CD4-positive, CD25-positive, alpha-beta regulatory T cell (primary cell): ENCODE measurements at regions not wholly inside any gene's neighbourhood (a gene's known extent, or its start where the extent isn't known, plus 50 kb on each side); places are given as distances from the start of the nearest gene placed in this dataset.

Source experiments
- ATAC-seq, 2 donors: fragments of 150-1000 bp; cut with Tn5 transposase; one replicate each; pipeline ENCODE4 v1.10.0; 2021; ENCODE audit warnings: low read depth in 2 of 2, moderate number of reproducible peaks in 2 of 2, moderate library complexity in 1 of 2
- DNase-seq, 3 donors: peaks; one replicate each; pipeline versions ENCODE4 v3.0.0 to v3.0.0-alpha.2; 2012 to 2022; ENCODE audit warnings: mixed read lengths in 1 of 3
- H3K27ac ChIP-seq: one replicate; pipeline ENCODE4 v1.7.0; 2013; ENCODE audit warnings: mild to moderate bottlenecking, low read length; ENCODE audit not compliant: insufficient read depth, poor library complexity, severe bottlenecking
- H3K27me3 ChIP-seq: one replicate; pipeline ENCODE4 v1.7.0; 2013; ENCODE audit warnings: low read length; ENCODE audit not compliant: control insufficient read depth, insufficient read depth
- H3K36me3 ChIP-seq: one replicate; pipeline ENCODE4 v1.7.0; 2013; ENCODE audit warnings: mild to moderate bottlenecking, low read length, moderate library complexity; ENCODE audit not compliant: control insufficient read depth, insufficient read depth
- H3K4me1 ChIP-seq: 2 replicates; pipeline ENCODE4 v1.7.0; 2013; ENCODE audit warnings: mild to moderate bottlenecking, low read length; ENCODE audit not compliant: insufficient read depth, control insufficient read depth, poor library complexity, severe bottlenecking
- H3K4me3 ChIP-seq: one replicate; pipeline ENCODE4 v1.7.0; 2013; ENCODE audit warnings: low read depth, mild to moderate bottlenecking, low read length, moderate library complexity
- H3K9me3 ChIP-seq, 2 experiments: 1 replicate in 1 of 2; 2 replicates in 1 of 2; pipeline ENCODE4 v1.7.0; 2013; ENCODE audit warnings: low read length in 2 of 2, mild to moderate bottlenecking in 1 of 2, moderate library complexity in 1 of 2; ENCODE audit not compliant: control insufficient read depth in 2 of 2
- H3K27ac Mint-ChIP-seq, 3 donors: one replicate each; pipeline ENCODE4 v1.8.0; 2020 to 2022; ENCODE audit warnings: mild to moderate bottlenecking in 3 of 3, mixed read lengths in 3 of 3, moderate library complexity in 2 of 3
- H3K27me3 Mint-ChIP-seq: one replicate; pipeline ENCODE4 v1.8.0; 2022; ENCODE audit warnings: mild to moderate bottlenecking, mixed read lengths
- H3K36me3 Mint-ChIP-seq: one replicate; pipeline ENCODE4 v1.8.0; 2020; ENCODE audit warnings: mixed read lengths
- H3K4me1 Mint-ChIP-seq, 4 donors: one replicate each; pipeline ENCODE4 v1.8.0; 2020 to 2022; ENCODE audit warnings: mixed read lengths in 4 of 4, mild to moderate bottlenecking in 1 of 4
- H3K4me3 Mint-ChIP-seq, 4 donors: one replicate each; pipeline ENCODE4 v1.8.0; 2020 to 2022; ENCODE audit warnings: mild to moderate bottlenecking in 4 of 4, mixed read lengths in 4 of 4, moderate library complexity in 3 of 4
- H3K9me3 Mint-ChIP-seq, 7 donors: one replicate each; pipeline ENCODE4 v1.8.0; 2020 to 2022; ENCODE audit warnings: mixed read lengths in 7 of 7, mild to moderate bottlenecking in 3 of 7, moderate library complexity in 2 of 7

GRCh38 chrX:20355187-20355586 lies 88.5 kb upstream of the RPS6KA3 start:
- no peak for DNase-seq

GRCh38 chrX:20354505-20354904 lies 87.8 kb upstream of the RPS6KA3 start:
- H3K27me3 ChIP-seq, result no peaks in the 10 kb centered on the region
- H3K27ac ChIP-seq, result no peak overlapping the region
- DNase-seq, result peak in 1 of 3 donors; percentile 28
- H3K36me3 ChIP-seq, result no peaks in the 10 kb centered on the region
- ATAC-seq, result no peak
- H3K4me1 ChIP-seq, result no peaks in the 10 kb centered on the region
- Mint-ChIP-seq H3K9me3 (peaks cover 0 to 3% (median 0%) of the 10 kb centered on the region in 7 donors), H3K4me3 (no peak overlapping the region), H3K4me1 (peaks cover 2 to 12% (median 5%) of the 10 kb centered on the region in 4 donors), H3K27me3 (peaks cover 8% of the 10 kb centered on the region), H3K36me3 (no peaks in the 10 kb centered on the region), H3K27ac (peak overlapping the region in 1 of 3 donors; percentile 71)
- H3K9me3 ChIP-seq, result no peaks in the 10 kb centered on the region
- H3K4me3 ChIP-seq, result no peak overlapping the region

More at GRCh38 chrX:20355187-20355586, 88.5 kb upstream of the RPS6KA3 start:
- ATAC-seq, result no peak
- no peaks in the 10 kb centered on the region for H3K9me3 ChIP-seq
- H3K27me3 ChIP-seq, result no peaks in the 10 kb centered on the region
- Mint-ChIP-seq H3K36me3 (no peaks in the 10 kb centered on the region), H3K27me3 (peaks cover 8% of the 10 kb centered on the region), H3K4me3 (no peak overlapping the region), H3K27ac (no peak overlapping the region), H3K4me1 (peaks cover 2 to 12% (median 5%) of the 10 kb centered on the region in 4 donors), H3K9me3 (peaks cover 0 to 3% (median 0%) of the 10 kb centered on the region in 7 donors)
- no peaks in the 10 kb centered on the region for H3K4me1 ChIP-seq
- H3K4me3 ChIP-seq, result no peak overlapping the region
- no peaks in the 10 kb centered on the region for H3K36me3 ChIP-seq
- H3K27ac ChIP-seq, result no peak overlapping the region

DNA sequence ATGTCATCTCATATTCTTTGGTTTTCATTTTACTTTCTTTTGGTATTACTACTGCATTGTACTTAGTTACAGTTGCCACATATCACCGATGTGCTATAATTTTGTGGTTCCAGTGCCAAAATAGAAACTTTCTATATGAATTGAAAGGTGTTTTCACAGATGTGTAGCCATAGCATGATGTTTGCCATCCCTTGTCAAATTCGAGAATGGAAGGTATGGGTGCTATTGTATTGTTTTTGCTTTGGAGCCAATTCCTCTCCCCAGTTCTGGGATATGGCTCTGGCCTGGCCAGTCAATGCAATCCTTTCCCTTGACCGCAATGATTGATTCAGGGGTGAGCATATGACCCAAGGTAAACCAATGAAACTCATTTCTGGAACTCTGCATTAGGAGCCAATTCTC lies 86.2 kb upstream of the RPS6KA3 start:
- H3K4me3 Mint-ChIP-seq, result peak overlapping the region in 1 of 4 donors; percentile 39
- peak overlapping the region; percentile 46 for H3K4me3 ChIP-seq
- no peaks in the 10 kb centered on the region for H3K36me3 ChIP-seq
- DNase-seq (no peak), ATAC-seq (no peak)
- no peak overlapping the region for H3K27ac ChIP-seq
- no peaks in the 10 kb centered on the region for H3K4me1 ChIP-seq
- no peaks in the 10 kb centered on the region for H3K27me3 ChIP-seq
- H3K27ac Mint-ChIP-seq, result no peak overlapping the region
- H3K4me1 Mint-ChIP-seq, result peaks cover 2 to 12% (median 5%) of the 10 kb centered on the region in 4 donors
- H3K9me3 ChIP-seq, result no peaks in the 10 kb centered on the region
- H3K27me3 Mint-ChIP-seq, result peaks cover 13% of the 10 kb centered on the region
- no peaks in the 10 kb centered on the region for H3K36me3 Mint-ChIP-seq
- peaks cover 0 to 3% (median 0%) of the 10 kb centered on the region in 7 donors for H3K9me3 Mint-ChIP-seq

GRCh38 chrX:20352504-20352903 lies 85.8 kb upstream of the RPS6KA3 start:
- no peaks in the 10 kb centered on the region for H3K4me1 ChIP-seq
- H3K27me3 ChIP-seq, result no peaks in the 10 kb centered on the region
- H3K27ac Mint-ChIP-seq, result no peak overlapping the region
- no peaks in the 10 kb centered on the region for H3K9me3 ChIP-seq
- H3K9me3 Mint-ChIP-seq, result peaks cover 0 to 3% (median 0%) of the 10 kb centered on the region in 7 donors
- ATAC-seq (no peak), DNase-seq (no peak)
- no peaks in the 10 kb centered on the region for H3K36me3 Mint-ChIP-seq
- H3K27me3 Mint-ChIP-seq, result peaks cover 13% of the 10 kb centered on the region
- no peaks in the 10 kb centered on the region for H3K36me3 ChIP-seq
- peak overlapping the region; percentile 46 for H3K4me3 ChIP-seq
- H3K4me3 Mint-ChIP-seq, result peak overlapping the region in 1 of 4 donors; percentile 21
- no peak overlapping the region for H3K27ac ChIP-seq
- peaks cover 2 to 12% (median 5%) of the 10 kb centered on the region in 4 donors for H3K4me1 Mint-ChIP-seq

- H3K27ac ChIP-seq, result no peak overlapping the region
- no peaks in the 10 kb centered on the region for H3K27me3 ChIP-seq
- Mint-ChIP-seq H3K9me3 (peaks cover 0 to 6% (median 0%) of the 10 kb centered on the region in 7 donors), H3K4me3 (no peak overlapping the region), H3K36me3 (no peaks in the 10 kb centered on the region), H3K27ac (no peak overlapping the region), H3K27me3 (peaks cover 13% of the 10 kb centered on the region), H3K4me1 (peaks cover 2 to 12% (median 5%) of the 10 kb centered on the region in 4 donors)
- ATAC-seq, result no peak
- no peak overlapping the region for H3K4me3 ChIP-seq
- H3K36me3 ChIP-seq, result no peaks in the 10 kb centered on the region
- H3K9me3 ChIP-seq, result no peaks in the 10 kb centered on the region
- no peak for DNase-seq
- H3K4me1 ChIP-seq, result no peaks in the 10 kb centered on the region
Measured at GRCh38 chrX:20350596-20350995, 83.9 kb upstream of the RPS6KA3 start.

DNA sequence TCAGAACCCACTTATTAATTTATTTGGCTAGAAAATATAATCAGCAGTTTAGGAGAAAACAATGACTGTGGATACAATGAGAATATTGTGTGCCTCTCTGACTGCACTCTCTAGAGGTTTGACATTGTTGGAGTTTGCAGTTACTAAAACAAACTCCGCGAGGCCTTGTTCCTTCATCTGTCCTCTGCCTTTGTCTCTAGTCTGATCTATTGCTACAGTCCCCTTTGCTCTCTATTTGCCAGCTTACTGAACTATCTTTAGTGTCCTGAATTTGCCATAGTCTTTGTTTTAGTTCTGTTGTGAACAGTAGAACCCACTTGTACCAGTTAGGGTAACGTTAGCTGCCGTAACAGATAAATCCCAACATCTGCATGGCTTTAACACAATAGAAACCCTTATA lies 81.4 kb upstream of the RPS6KA3 start:
- H3K27me3 ChIP-seq, result no peaks in the 10 kb centered on the region
- ATAC-seq, result no peak
- no peak overlapping the region for H3K4me3 ChIP-seq
- no peak overlapping the region for H3K27ac Mint-ChIP-seq
- H3K27me3 Mint-ChIP-seq, result peaks cover 12% of the 10 kb centered on the region
- no peak overlapping the region for H3K4me3 Mint-ChIP-seq
- H3K36me3 Mint-ChIP-seq, result no peaks in the 10 kb centered on the region
- no peak overlapping the region for H3K27ac ChIP-seq
- DNase-seq, result no peak
- peaks cover 0 to 5% (median 2%) of the 10 kb centered on the region in 4 donors for H3K4me1 Mint-ChIP-seq
- no peaks in the 10 kb centered on the region for H3K4me1 ChIP-seq
- no peaks in the 10 kb centered on the region for H3K36me3 ChIP-seq
- H3K9me3 ChIP-seq, result no peaks in the 10 kb centered on the region
- H3K9me3 Mint-ChIP-seq, result peaks cover 0 to 7% (median 0%) of the 10 kb centered on the region in 7 donors

- Histone ChIP-seq H3K27ac (no peak overlapping the region), H3K9me3 (no peaks in the 10 kb centered on the region), H3K36me3 (no peaks in the 10 kb centered on the region), H3K27me3 (no peaks in the 10 kb centered on the region), H3K4me1 (no peaks in the 10 kb centered on the region), H3K4me3 (no peak overlapping the region)
- DNase-seq (no peak), ATAC-seq (no peak)
- Mint-ChIP-seq H3K27ac (no peak overlapping the region), H3K4me1 (peaks cover 0 to 2% (median under 1%) of the 10 kb centered on the region in 4 donors), H3K4me3 (no peak overlapping the region), H3K36me3 (no peaks in the 10 kb centered on the region), H3K27me3 (peaks cover 5% of the 10 kb centered on the region), H3K9me3 (peaks cover 0 to 7% (median 0%) of the 10 kb centered on the region in 7 donors)
Measured at GRCh38 chrX:20347481-20347880, 80.8 kb upstream of the RPS6KA3 start.

- Mint-ChIP-seq H3K9me3 (peaks cover 0 to 5% (median 0%) of the 10 kb centered on the region in 7 donors), H3K27me3 (no peaks in the 10 kb centered on the region), H3K27ac (no peak overlapping the region), H3K36me3 (no peaks in the 10 kb centered on the region), H3K4me3 (no peak overlapping the region), H3K4me1 (no peaks in the 10 kb centered on the region)
- Histone ChIP-seq H3K27ac (no peak overlapping the region), H3K4me1 (no peaks in the 10 kb centered on the region), H3K27me3 (no peaks in the 10 kb centered on the region), H3K9me3 (no peaks in the 10 kb centered on the region), H3K4me3 (no peak overlapping the region), H3K36me3 (no peaks in the 10 kb centered on the region)
- DNase-seq, result no peak
- ATAC-seq, result no peak
Measured at GRCh38 chrX:20333672-20334071, 67.0 kb upstream of the RPS6KA3 start.
